Myocyte (in vitro differentiated cells): ENCODE measurements at regions not wholly inside any gene's neighbourhood (a gene's known extent, or its start where the extent isn't known, plus 50 kb on each side); places are given as distances from the start of the nearest gene placed in this dataset.
"Not testable (repeated sequence)": the region's sequence is repeated elsewhere in the genome, so short reads cannot be mapped to it uniquely, and the experiment has no call there.

Source experiments
- DNase-seq: peaks from one replicate; pipeline ENCODE4 v3.0.0-alpha.2; 2012; ENCODE audit warnings: low read depth

- not testable (repeated sequence) for DNase-seq
Measured at GRCh38 chr17:6373599-6373998, 61.3 kb downstream of the AIPL1 start.

GRCh38 chr17:6366221-6366666, 68.7 kb downstream of the AIPL1 start:
- DNase-seq: peak; percentile 6

- no peak for DNase-seq
Measured at GRCh38 chr17:6365200-6365943, 69.5 kb downstream of the AIPL1 start.

- DNase-seq: no peak
Measured at GRCh38 chr17:6361733-6362132, 73.2 kb downstream of the AIPL1 start.

GRCh38 chr17:6358131-6358530, 76.8 kb downstream of the AIPL1 start:
- DNase-seq: no peak

- no peak for DNase-seq
Measured at GRCh38 chr17:6356562-6356961, 78.4 kb downstream of the AIPL1 start.

GRCh38 chr17:6355196-6355595, 79.7 kb downstream of the AIPL1 start:
- DNase-seq: no peak

- DNase-seq: peak; percentile 5
Measured at GRCh38 chr17:6352801-6353560, 81.9 kb downstream of the AIPL1 start.

- no peak for DNase-seq
Measured at GRCh38 chr17:6352016-6352415, 82.9 kb downstream of the AIPL1 start.

- DNase-seq: no peak
Measured at GRCh38 chr17:6350806-6351205, 84.1 kb downstream of the AIPL1 start.

GRCh38 chr17:6348891-6349290, 86.0 kb downstream of the AIPL1 start:
- peak; percentile 8 for DNase-seq

GRCh38 chr17:6347776-6348175, 87.1 kb downstream of the AIPL1 start:
- DNase-seq: no peak

GRCh38 chr17:6346986-6347385, 87.9 kb downstream of the AIPL1 start:
- DNase-seq: no peak

GRCh38 chr17:6346156-6346786, 88.7 kb downstream of the AIPL1 start:
- no peak for DNase-seq

GRCh38 chr17:6343736-6344135, 91.2 kb downstream of the AIPL1 start:
- DNase-seq: no peak

- no peak for DNase-seq
Measured at GRCh38 chr17:6343191-6343590, 91.7 kb downstream of the AIPL1 start.

GRCh38 chr17:6340708-6341107, 94.2 kb downstream of the AIPL1 start:
- DNase-seq: no peak

- DNase-seq: no peak
Measured at GRCh38 chr17:6334386-6334785, 100.5 kb downstream of the AIPL1 start.

GRCh38 chr17:6330936-6331335, 104.0 kb downstream of the AIPL1 start:
- no peak for DNase-seq

GRCh38 chr17:6328279-6328678, 106.6 kb downstream of the AIPL1 start:
- DNase-seq: no peak

GRCh38 chr17:6327007-6327406, 107.9 kb downstream of the AIPL1 start:
- no peak for DNase-seq

GRCh38 chr17:6326483-6326882, 108.4 kb downstream of the AIPL1 start:
- DNase-seq: no peak
